NCI-H2029 (cell line): ENCODE measurements at regions not wholly inside any gene's neighbourhood (a gene's known extent, or its start where the extent isn't known, plus 50 kb on each side); places are given as distances from the start of the nearest gene placed in this dataset.

Experiments used
- DNase-seq: peaks from one replicate; lab custom pipeline; 2025; lab: John Stamatoyannopoulos, UW

DNA sequence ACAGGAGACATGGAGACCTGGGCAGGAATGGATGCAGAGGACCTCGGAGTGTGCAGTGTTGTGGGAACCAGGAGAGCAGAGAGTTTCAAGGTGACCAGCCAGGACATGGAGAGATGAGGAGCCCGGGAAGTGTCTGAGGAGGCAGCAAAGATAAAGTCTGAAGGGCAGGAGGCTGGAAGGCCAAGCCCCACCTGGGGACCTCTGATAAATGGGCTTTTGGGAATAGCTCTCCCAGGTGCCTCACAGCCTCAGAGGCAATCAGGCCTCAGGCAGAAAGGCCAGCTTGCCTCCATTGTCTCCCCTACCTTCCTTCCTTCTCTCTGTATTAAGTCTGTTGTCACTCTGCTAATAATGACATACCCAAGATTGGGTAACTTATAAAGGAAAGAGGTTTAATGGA, 97.5 kb upstream of the TPM1 start:
- DNase-seq: no peak

DNA sequence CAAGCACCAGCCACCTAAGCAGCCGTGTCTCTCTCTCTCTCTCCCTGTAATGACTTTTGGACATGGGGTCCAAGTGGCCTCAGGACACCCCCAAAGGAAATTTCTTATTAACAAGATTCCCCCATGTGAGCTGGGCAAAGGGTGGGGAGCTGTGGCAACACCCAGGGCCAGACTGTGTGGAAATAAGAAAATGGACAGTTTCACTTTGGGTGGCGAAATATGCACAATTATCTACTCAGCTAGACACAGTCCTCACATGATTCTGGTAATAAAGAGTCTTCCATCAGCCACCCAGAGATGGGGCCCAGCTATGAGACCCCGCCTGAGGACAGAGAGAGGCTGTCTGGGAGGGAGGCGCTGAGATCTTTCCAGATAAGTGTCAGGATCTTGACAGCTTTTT, 96.8 kb upstream of the TPM1 start:
- no peak for DNase-seq

DNA sequence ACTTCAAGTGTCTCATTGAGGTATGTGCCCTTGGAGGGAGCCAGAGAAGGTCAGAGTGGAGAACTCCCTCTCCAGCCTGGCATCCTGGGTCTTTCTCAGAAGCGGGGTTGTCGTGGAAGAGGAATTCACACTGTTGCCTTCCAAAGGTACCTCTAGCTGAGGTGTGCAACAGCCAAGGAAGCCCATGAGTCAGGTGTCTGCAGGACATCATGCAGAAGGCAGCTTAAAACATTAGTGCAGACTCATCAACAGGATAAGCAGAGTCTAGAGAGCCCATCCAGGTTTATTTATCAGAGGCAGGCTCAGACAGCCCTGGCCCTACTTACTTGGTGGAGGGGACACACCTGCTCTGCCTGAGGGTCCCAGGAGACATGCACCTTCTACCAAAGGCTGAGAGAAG, 95.6 kb upstream of the TPM1 start:
- no peak for DNase-seq

DNA sequence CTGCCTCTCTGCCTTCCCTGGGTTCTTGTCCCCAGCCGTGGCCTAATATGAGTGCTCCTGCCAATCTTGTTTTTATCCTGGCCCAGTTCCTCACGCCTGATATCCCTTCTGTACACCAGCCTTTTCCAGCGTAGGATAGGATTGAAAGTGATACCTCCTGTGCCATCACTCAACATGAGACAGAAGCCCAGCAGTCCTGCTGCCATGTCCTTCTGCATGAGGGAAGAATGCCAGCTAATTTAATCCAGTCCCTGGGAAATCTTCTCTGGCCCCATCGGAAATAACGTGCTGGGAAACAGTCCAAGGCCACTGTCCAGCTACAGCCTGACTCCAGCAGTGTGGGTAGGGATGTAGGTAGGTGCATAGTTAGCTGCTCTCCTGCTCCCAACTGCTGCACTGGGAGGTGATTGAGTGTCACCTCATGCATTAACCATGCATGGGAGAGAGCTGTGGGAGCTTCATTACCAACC, 92.0 kb upstream of the TPM1 start:
- DNase-seq: no peak

DNA sequence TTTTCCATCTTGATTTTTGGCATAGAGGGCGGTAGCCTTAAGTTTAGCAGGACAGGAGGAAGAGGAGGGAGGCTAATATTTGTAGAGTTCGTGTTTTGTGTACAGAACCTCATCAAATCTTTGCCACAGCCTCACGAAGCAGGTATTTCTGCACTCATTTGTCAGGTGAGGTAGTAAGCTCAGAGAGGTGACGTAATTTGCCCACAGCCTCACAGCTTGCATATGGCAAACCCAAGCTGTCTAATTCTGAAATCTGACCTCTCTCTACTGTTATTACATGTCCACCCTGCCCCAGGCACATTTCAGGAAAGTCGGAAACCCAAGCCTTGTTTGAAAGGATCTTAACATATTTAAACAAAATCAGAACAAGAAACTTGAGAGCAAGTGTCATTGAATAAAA, 91.1 kb upstream of the TPM1 start:
- no peak for DNase-seq

DNA sequence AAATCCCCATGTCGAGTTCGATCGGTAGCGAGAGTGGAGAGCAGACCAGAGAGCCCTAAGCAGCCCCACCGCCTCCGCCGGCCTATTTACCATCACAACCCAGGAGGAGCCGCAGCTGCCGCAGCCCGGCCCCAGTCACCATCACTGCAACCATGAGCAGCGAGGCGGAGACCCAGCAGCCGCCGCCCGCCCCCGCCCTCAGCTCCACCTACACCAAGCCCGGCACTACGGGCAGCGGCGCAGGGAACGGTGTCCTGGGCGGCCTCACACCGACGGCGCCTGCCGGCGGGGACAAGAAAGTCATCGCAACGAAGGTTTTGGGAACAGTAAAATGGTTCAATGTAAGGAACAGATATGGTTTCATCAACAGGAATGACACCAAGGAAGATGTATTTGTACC, 89.5 kb upstream of the TPM1 start:
- DNase-seq: no peak

DNA sequence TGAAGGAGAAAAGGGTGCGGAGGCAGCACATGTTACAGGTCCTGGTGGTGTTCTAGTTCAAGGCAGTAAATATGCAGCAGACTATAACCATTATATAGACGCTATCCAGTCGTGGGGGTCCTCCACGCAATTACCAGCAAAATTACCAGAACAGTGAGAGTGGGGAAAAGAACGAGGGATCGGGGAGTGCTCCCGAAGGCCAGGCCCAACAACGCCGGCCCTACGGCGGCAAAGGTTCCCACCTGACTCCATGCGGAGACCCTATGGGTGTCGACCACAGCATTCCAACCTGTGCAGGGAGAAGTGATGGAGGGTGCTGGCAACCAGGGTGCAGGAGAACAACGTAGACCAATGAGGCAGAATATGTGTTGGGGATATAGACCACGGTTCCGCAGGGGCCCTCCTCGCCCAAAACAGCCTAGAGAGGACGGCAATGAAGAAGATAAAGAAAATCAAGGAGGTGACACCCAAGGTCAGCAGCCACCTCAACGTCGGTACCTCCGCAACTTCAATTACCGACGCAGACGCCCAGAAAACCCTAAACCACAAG, 89.0 kb upstream of the TPM1 start:
- DNase-seq: no peak

DNA sequence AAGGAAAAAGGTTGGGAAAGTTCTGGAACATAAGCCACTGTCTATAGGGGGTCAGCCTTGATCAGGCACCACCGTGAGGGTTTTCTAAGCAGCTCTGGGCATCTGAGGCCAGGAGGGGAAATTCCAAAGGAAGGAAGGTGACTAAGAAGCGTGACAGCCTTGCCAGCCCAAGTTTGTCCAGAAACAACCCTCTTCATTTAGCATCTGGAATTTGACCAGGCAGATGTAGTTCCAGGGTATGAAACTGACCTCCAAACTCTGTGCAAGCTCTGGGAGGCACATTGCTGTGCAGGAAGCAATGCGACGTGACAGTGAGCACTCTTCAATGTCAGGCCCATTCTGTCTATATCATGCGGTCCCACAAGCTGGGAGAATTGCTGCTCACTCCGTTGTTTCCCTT, 85.4 kb upstream of the TPM1 start:
- DNase-seq: no peak

DNA sequence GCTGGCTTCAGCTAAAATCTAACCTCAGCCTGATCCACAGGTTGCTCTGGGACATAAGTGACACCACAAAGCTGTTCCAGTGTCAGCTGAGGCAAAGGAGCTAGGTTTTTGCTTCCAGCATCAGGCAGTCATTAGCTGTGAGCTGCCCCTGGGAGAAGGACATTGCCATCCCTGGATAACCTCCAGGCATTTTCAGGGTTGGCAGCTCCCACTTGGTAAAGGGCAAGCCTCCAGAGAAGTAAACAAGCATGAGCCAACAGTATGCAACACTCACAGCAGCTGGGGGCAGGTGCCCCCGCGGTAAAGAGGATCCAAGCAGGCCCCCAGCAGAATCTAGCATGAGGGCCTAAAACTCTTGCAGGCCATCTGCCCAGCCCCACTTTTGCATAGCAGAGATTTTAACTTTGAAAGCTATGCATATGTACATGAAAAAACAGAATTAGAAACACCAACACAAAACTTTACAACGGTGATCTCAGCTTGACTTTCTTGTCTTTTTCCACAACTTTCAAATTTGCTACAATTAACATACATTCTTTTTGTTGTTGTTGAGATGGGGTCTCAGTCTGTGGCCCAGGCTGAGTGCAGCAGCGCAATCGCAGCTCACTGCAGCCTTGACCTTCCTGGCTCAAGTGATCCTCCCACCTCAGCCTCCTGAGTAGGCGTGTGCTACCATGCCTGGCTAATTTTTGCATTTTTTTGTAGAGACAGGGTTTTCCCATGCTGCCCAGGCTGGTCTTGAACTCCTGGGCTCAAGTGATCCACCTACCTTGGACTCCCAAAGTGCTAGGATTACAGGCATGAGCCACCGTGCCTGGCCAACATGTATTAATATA, 83.8 kb upstream of the TPM1 start:
- no peak for DNase-seq

DNA sequence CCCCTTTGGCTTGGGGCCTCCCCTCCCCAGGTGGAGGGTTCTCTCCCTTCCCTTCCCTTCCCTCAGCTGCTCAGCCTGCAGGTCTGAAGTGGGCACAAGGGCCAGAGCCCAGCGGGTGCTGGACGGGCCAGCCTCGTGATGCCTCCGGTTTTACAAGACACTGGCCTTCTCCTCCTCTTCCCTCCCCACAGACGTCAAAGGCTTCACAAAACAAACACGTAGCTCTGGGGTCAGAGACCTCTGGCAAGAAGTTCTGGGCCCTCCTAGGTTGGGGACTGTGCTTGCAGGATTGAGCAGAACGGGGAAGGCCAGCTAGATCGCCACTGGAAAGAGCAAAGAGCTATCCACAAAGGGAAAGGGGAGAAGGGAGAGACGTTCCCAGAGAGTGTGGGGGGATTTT, 81.4 kb upstream of the TPM1 start:
- no peak for DNase-seq

DNA sequence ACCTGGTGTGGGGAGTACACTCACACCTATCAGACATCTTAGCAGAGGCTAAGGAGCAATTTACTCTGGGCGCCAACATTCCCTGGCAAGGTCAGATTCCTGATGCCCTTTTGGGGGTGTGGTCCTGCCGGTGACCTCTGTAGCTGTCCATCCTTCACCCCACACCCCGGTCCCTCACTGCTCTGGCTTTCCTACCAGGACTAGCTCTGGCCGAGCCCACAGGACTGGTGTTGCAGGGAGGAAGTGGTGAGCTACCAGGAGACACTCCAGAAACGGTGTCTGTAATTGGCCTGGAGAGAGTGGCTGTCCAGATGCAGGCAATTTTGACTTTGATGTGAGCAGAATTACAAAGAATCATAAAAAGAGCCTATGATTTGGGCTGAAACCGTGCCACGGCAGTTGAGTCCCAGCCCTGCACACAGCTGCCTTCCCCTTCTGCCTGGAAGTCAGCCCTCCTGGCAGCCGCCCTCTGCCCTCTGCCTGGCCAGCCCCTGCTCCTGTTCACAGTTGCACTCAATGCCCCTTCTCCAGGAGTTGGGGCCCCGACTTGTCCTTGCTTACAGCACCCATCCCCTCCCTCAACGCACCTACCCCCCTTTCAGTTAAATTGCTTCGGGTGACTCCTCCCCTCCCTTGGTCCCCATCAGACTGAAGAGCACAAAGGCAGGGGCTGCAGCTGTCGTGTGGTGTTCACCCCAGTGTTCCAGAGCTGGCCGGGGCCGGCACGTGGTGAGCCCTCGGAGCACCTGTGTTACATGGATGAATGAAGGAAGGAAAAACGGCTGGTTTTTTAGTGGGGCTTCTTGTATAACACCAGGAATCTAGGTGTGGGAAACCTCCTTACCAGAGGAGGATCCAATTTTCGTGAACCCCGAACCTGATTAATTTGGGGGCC, 80.2 kb upstream of the TPM1 start:
- no peak for DNase-seq

DNA sequence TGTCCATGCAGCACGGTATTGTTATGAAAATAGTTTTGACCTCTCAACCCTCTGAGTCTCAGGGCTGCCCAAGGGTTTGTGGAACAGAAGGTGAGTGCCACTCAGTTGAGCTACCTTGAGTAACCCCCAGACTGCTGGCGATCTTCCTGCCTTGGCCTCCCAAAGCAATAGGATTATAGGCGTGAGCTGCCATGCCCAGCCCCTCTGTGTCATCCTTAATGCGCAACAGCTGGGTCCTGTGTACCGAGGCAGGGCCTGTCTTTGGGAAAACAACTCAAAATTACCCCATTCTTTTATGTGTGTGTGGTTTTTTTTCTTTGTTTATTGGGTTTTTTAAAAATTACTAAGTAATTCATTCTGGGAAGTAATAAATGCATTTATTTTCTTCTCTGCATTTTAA, 78.3 kb upstream of the TPM1 start:
- DNase-seq: no peak

DNA sequence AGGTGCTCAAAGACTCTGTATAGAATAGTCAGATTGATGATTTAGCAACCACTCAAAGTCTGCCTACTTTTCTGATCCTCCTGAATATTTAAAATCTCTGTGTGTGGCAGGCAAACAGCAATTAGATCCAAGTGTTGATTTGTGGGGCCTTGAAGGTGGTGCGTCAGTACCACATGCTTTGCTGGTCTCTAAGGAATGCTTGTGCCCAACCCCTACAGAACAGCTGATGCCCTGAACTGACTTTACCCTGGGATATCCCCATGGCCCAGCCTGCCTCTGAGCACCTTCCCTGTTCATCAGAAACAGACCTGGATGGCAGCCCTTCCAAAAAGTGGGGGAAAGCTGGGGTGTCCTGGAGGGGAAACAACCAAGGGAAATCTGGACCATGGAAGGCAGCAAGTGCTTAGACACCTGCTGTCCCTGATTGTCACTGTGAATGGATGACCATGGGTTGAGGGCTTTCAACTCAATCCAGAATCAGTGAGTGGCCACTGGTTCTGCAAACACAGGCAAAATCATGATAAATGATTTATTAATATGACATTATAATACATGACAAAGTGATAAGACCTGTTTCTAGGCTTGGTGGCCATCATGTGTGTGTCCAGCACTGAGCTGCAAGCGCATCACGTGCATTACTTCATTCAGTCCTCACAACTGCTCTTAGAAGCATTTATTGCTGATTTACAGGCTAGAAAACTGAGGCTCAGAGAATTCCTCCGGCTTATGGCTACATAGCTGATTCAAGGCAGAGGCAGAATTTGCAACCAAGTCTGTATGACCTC, 76.1 kb upstream of the TPM1 start:
- DNase-seq: no peak

DNA sequence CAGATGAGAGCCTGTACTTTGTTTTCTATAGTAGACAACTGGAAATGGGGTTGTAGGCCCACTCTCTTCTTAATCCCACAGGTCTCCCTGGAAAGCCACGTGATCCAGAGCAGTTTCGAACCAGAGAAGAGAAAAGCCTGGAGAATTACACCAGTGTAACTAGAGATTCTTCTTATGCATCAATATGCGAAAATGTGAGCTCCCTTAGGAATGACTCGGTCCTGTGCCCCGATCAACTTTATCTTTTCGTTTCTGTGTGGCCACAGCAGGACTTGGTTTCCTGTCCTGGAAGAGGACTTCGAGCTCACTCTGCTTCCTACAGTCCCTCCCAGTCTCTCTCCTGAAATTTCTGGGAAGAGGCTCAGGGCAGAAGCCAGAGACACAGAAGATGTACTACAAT, 73.8 kb upstream of the TPM1 start:
- DNase-seq: no peak

DNA sequence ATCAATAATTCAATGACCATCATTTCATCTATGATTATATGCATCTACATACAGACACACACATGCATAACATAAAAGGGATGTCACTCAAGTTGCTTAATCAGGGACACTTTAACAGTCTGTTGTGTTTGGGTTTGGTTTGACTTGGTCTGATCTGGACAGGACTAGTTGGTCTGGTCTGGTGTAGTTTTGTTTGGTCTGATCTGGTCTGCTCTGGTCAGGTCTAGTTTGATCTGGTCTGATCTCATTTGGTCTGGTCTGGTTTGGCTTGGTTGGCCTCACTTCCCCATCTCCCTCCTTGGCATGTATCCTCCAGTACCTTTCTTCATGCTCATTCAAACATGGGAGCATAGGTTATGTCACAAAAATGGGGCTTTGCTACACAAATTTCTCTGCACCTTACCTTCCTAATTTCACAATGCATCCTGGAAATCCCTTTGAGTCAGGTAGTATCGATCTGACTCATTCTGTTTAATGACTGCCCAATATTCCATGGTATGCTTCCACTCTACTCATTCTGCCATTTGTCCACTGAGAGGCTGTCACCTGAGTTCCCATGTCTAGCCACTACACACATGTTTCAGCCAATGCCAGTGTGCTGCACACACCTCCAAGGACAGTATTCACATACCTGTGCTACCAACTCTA, 73.0 kb upstream of the TPM1 start:
- no peak for DNase-seq

DNA sequence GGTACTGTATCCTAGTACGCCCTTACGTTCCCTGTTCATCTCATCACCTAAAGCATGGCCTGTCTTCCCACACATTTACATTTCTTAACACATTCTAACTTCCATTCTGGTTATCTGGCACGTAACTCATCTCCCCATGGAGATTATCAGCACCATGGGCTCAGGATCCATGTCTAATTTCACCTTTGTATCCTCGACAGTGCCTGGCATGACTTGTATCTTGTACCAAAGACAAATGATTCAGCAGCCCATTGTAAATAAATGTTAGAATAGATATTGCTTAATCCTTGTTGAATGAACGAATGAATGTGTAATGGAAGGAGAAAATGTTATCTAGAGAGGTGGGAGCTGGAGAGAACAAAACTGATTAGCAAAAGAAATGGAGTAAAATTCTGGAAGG, 69.7 kb upstream of the TPM1 start:
- no peak for DNase-seq

DNA sequence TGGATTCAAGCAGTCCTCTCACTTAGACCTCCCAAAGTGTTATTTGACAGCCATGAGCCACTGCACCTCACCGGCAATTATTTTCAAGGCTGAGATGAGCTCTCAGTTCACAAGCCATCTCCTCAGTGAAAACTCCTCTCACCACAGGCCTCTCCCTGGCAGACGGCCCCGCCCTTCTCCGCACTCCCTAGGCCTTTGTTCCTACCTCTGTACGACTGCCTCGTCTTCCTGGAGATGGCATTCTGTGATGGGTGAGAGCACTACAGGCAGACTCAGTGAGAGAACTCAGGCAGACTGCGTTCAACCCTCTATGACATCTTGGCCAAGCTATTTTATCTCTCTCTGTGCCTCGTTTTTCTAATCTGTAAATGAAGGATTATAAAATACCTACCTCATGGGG, 67.0 kb upstream of the TPM1 start:
- DNase-seq: no peak

DNA sequence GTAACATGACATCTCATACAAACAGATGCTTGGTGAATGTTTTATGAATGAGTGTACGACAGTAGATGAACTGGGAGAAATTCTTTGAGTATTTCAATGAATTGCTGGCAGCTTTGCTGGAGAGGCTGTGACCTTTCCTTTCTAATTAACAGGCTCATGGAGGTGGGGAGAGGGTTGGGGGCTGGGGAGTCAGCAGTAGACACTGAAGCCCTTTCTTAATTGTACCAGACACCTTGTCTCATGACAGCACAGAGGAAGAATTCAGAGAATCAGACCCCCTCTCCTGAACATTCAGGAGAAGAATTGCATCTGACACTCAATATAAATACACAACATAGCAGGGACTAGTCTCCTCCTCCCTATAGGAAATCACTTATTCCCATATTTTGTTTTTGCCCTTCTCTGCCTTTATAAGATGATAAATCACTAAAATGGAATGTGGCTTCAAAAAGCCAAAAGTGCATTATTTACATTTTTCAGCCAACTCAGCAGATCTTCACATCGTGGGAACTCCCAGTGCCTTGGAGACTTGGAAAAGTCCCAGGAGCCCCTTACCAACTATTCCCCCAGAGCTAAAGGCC, 66.2 kb upstream of the TPM1 start:
- no peak for DNase-seq

DNA sequence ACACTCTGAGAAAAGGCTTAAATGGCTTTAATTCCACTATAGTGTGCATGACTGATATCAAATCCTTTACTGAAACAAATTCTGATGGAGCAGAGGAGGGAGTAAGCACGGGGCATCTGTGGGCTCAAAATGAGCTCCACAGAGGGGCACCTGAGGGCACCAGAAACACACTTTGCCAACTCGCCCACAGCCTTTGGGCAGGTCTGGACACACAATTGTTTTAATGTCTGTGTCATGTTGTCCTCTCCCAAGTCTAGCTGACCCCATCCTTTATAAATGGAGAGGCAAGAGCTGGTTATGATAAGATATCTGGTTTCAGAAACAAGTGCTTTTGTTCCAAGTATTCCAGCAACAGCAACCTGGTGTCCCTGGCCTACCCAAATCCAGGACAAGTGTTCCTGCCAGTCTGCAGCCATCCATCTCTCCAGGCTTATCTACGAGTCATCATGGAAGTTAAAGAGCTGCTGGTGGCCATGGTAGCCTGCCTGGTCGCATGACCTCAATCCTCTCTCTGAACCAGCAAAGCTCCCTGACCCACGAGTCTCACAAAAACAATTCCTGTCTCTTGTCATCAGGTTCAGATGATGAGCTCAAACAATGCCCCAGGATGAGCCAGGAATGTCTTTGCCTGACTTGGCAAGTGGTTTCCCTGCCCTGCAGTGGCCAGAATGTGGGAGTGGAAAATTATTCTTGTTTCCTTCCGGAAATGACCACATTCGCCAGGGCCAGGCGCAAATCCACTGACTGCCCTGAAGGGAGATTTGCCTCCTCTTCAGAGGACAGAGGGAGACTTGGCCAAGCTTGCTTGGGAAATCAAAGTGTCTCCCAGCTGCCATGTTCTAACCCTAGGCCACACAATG, 64.4 kb upstream of the TPM1 start:
- no peak for DNase-seq

DNA sequence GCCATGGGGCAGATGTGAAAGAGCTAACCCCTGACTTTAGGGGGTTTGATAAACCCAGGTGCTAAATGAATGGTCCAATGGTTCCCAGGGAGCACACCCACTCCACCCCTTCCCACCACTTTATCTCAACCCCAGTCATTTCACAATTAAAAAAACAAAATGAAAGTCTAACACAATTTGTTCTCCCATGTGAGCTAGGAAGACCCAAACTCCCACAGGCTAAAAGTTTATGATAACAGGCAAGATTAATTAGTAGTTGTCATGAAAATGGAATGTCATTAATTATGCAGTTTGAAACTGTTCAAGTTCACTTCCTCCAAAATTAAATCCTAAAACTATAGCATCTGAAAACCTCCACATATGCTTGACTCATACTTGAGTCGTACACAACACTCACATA, 63.3 kb upstream of the TPM1 start:
- DNase-seq: no peak
